IMR-90 (cell line): ENCODE measurements at regions not wholly inside any gene's neighbourhood (a gene's known extent, or its start where the extent isn't known, plus 50 kb on each side); places are given as distances from the start of the nearest gene placed in this dataset.

Experiments used
- ATAC-seq: fragments of 200-7000 bp; cut with Tn5 transposase; 2 replicates; pipeline ENCODE4 v1.9.1; 2020; ENCODE audit warnings: low read depth, mild to moderate bottlenecking, moderate library complexity
- BruUV-seq: library from RNA; stranded (reverse); fragments of 400-500 nt; replicated peaks from 2 replicates; lab custom pipeline; 2021; lab: Mats Ljungman, UMichigan
- CTCF ChIA-PET: fragments of 300-600 bp; formaldehyde crosslinking; extraction: SDS; loops from one replicate; lab custom pipeline; 2021; ENCODE audit warnings: antibody characterized with exemption; lab: Yijun Ruan, JAX
- POLR2A ChIA-PET: fragments of 300-600 bp; sonication (Branson Sonifier 250); formaldehyde crosslinking; loops from one replicate; lab custom pipeline; 2022; ENCODE audit warnings: antibody characterized with exemption; ENCODE audit not compliant: unreplicated experiment; lab: Charles Lee
- DNase-seq: peaks from one replicate; pipeline ENCODE4 v3.0.0; 2013
- H2AFZ ChIP-seq: replicated peaks from 2 replicates; pipeline ENCODE3; 2013; ENCODE audit warnings: low read length, mild to moderate bottlenecking; ENCODE audit not compliant: poor library complexity
- H2AK5ac ChIP-seq: 2 replicates; pipeline ENCODE4 v1.6.1; 2013; ENCODE audit warnings: low read depth, low read length, inconsistent platforms
- H2AK9ac ChIP-seq: replicated peaks from 2 replicates; pipeline ENCODE3; 2013; ENCODE audit warnings: mild to moderate bottlenecking, low read depth, low read length, moderate library complexity; ENCODE audit not compliant: poor library complexity
- H2BK120ac ChIP-seq: 2 replicates; pipeline ENCODE4 v1.6.1; 2013; ENCODE audit warnings: low read depth, low read length, inconsistent platforms
- H2BK15ac ChIP-seq: 3 replicates; pipeline ENCODE4 v1.6.1; 2013; ENCODE audit warnings: low read depth, low read length, inconsistent platforms
- H2BK20ac ChIP-seq: 2 replicates; pipeline ENCODE4 v1.6.1; 2013; ENCODE audit warnings: low read depth, mild to moderate bottlenecking, inconsistent platforms, low read length, moderate library complexity
- H2BK5ac ChIP-seq: 2 replicates; pipeline ENCODE4 v1.6.1; 2013; ENCODE audit warnings: mild to moderate bottlenecking, low read depth, low read length, inconsistent platforms; ENCODE audit not compliant: poor library complexity, severe bottlenecking
- H3K14ac ChIP-seq: replicated peaks from 2 replicates; pipeline ENCODE4 v1.6.1; 2013; ENCODE audit warnings: low read depth, low read length, inconsistent platforms
- H3K18ac ChIP-seq: 2 replicates; pipeline ENCODE4 v1.6.1; 2013; ENCODE audit warnings: low read depth, low read length, control low read depth
- H3K23ac ChIP-seq: 2 replicates; pipeline ENCODE4 v1.6.1; 2013; ENCODE audit warnings: low read depth, low read length, inconsistent platforms
- H3K27ac ChIP-seq: 2 replicates; pipeline ENCODE4 v1.5.1; 2013; ENCODE audit warnings: mild to moderate bottlenecking, control low read depth, low read length; ENCODE audit not compliant: insufficient read depth
- H3K27me3 ChIP-seq: 2 replicates; pipeline ENCODE4 v1.6.1; 2013; ENCODE audit warnings: low read length; ENCODE audit not compliant: control insufficient read depth, insufficient read depth
- H3K36me3 ChIP-seq: 2 replicates; pipeline ENCODE4 v1.6.1; 2013; ENCODE audit warnings: low read length, mixed read lengths; ENCODE audit not compliant: control insufficient read depth, insufficient read depth
- H3K4ac ChIP-seq: 2 replicates; pipeline ENCODE4 v1.6.1; 2013; ENCODE audit warnings: low read depth, low read length, inconsistent platforms
- H3K4me1 ChIP-seq: 2 replicates; pipeline ENCODE4 v1.6.1; 2013; ENCODE audit warnings: low read length, mixed read lengths; ENCODE audit not compliant: control insufficient read depth, insufficient read depth
- H3K4me2 ChIP-seq: 2 replicates; pipeline ENCODE4 v1.6.1; 2013; ENCODE audit warnings: low read depth, mild to moderate bottlenecking, control low read depth, low read length, moderate library complexity
- H3K4me3 ChIP-seq: 2 replicates; pipeline ENCODE4 v1.5.1; 2013; ENCODE audit warnings: low read depth, mild to moderate bottlenecking, control low read depth, low read length, moderate library complexity; ENCODE audit not compliant: insufficient read depth
- H3K56ac ChIP-seq: 2 replicates; pipeline ENCODE4 v1.6.1; 2013; ENCODE audit warnings: low read length, inconsistent platforms; ENCODE audit not compliant: insufficient read depth; ENCODE audit errors: extremely low read depth
- H3K79me1 ChIP-seq, 2 experiments: 2 replicates each; pipeline ENCODE4 v1.6.1; 2013; ENCODE audit warnings: low read length in 2 of 2, inconsistent platforms in 1 of 2, low read depth in 1 of 2
- H3K9ac ChIP-seq: 2 replicates; pipeline ENCODE4 v1.6.1; 2013; ENCODE audit warnings: low read depth, low read length, control low read depth
- H3K9me1 ChIP-seq: 2 replicates; pipeline ENCODE4 v1.6.1; 2013; ENCODE audit warnings: low read length, inconsistent platforms; ENCODE audit not compliant: insufficient read depth
- H3K9me3 ChIP-seq: 2 replicates; pipeline ENCODE4 v1.6.1; 2013; ENCODE audit warnings: low read length; ENCODE audit not compliant: control insufficient read depth, insufficient read depth
- H4K20me1 ChIP-seq: 2 replicates; pipeline ENCODE4 v1.6.1; 2013; ENCODE audit warnings: low read length, inconsistent platforms; ENCODE audit not compliant: insufficient read depth
- H4K5ac ChIP-seq: 2 replicates; pipeline ENCODE4 v1.6.1; 2013; ENCODE audit warnings: mild to moderate bottlenecking, low read depth, low read length, control low read depth
- H4K8ac ChIP-seq, 2 experiments: 2 replicates each; pipeline ENCODE4 v1.6.1; 2013; ENCODE audit warnings: low read depth in 2 of 2, low read length in 2 of 2, control low read depth in 1 of 2, inconsistent platforms in 1 of 2
- H4K91ac ChIP-seq: 2 replicates; pipeline ENCODE4 v1.6.1; 2013; ENCODE audit warnings: low read depth, low read length, inconsistent platforms; ENCODE audit not compliant: insufficient read depth
- BHLHE40 ChIP-seq: fragments of 150-350 bp; IDR thresholded peaks from 2 replicates; pipeline ENCODE4 v1.6.1; 2016; ENCODE audit warnings: mild to moderate bottlenecking, low read depth, low read length
- CEBPB ChIP-seq: IDR thresholded peaks from 2 replicates; pipeline ENCODE4 v1.6.1; 2012; ENCODE audit warnings: low read depth, low read length, improper control_type of control experiment
- FOS ChIP-seq: fragments of 150-350 bp; IDR thresholded peaks from 2 replicates; pipeline ENCODE4 v1.6.1; 2016; ENCODE audit warnings: low read depth, low read length
- MAFK ChIP-seq: IDR thresholded peaks from 2 replicates; pipeline ENCODE4 v1.6.1; 2012; ENCODE audit warnings: low read depth, low read length, improper control_type of control experiment
- MAZ ChIP-seq: IDR thresholded peaks from 2 replicates; pipeline ENCODE4 v1.6.1; 2012; ENCODE audit warnings: low read depth, mild to moderate bottlenecking, low read length, improper control_type of control experiment, moderate library complexity, borderline replicate concordance
- RAD21 ChIP-seq: IDR thresholded peaks from 2 replicates; pipeline ENCODE4 v1.6.1; 2012; ENCODE audit warnings: low read length, improper control_type of control experiment
- SMC3 ChIP-seq: fragments of 150-350 bp; IDR thresholded peaks from 2 replicates; pipeline ENCODE4 v1.6.1; 2016; ENCODE audit warnings: low read depth, mild to moderate bottlenecking, antibody characterized with exemption, low read length, moderate library complexity
- USF2 ChIP-seq: fragments of 150-350 bp; IDR thresholded peaks from 2 replicates; pipeline ENCODE4 v1.6.1; 2017; ENCODE audit warnings: mild to moderate bottlenecking, antibody characterized with exemption, low read length, low read depth
- WGBS, 2 experiments: methylation state at CpG; one replicate each; pipeline versions ENCODE4 v1.1.5 to v1.1.7; 2013; ENCODE audit warnings: missing lambda C conversion rate in 2 of 2; ENCODE audit not compliant: insufficient read length in 1 of 2; ENCODE audit errors: extremely low coverage in 2 of 2; 5-methylcytosine and 5-hydroxymethylcytosine counted together
- dilution Hi-C: fragments of 300-500 bp; cut with HindIII; formaldehyde crosslinking; loops from one replicate; pipeline ENCODE4 v1.14.3; 2018; ENCODE audit warnings: low sequenced_read_pairs; ENCODE audit not compliant: unreplicated experiment
- in situ Hi-C: fragments of 300-500 bp; cut with MboI; formaldehyde crosslinking; loops from 3 replicates; pipeline ENCODE4 v1.14.3; 2019; ENCODE audit warnings: low sequenced_read_pairs, inconsistent platforms, mixed read lengths
- intact Hi-C: fragments of 100-400 bp; cut with micrococcal nuclease; formaldehyde crosslinking; loops from 2 replicates; pipeline ENCODE4 v1.10.0; 2022

DNA sequence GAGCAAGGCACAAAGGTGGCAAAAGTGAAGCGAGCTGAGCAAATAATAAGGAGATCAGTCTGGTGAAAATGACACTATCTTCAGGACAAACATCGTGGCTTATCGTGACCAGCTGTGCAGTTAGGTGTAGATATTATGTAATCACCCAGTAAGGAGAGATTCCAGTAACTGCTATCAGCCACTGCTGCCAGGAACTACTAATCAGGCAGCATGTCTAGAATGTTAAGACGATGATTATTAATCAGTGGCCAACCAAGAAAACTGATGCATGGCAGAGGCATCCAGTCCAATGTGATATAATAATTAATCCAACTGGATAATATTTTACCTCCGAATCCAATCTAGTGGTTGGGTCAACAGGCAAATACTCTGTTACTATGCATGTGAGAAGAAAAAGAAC lies 252.7 kb upstream of the ZPLD1 start:
- H3K4me2 ChIP-seq = peak overlapping the region; percentile 4; the same call in 1 of the 2 replicates
- WGBS, 2 experiments = 100% methylated on average over 1 of the region's 5 CpGs; no CpG with 5 or more reads in 1 of the 2 experiments
- TF ChIP-seq FOS = no peak
- 0 out of 2 replicates have a peak, but pooled peaks have one; percentile 15 for TF ChIP-seq BHLHE40
- TF ChIP-seq CEBPB = peak; percentile 63
- no peak for TF ChIP-seq RAD21
- TF ChIP-seq MAFK = no peak
- TF ChIP-seq SMC3 = no peak
- TF ChIP-seq MAZ = no peak
- TF ChIP-seq USF2 = no peak

More for the DNA sequence above, 252.7 kb upstream of the ZPLD1 start:
- Histone ChIP-seq H2AK9ac (no peak overlapping the region), H4K5ac (peak overlapping the region; percentile 96; the same call in 1 of the 2 replicates), H3K9me3 (no peaks in the 10 kb centered on the region), H3K18ac (peak overlapping the region; percentile 44), H3K9me1 (peaks cover 4% of the 10 kb centered on the region), H3K27me3 (no peaks in the 10 kb centered on the region), H3K4me3 (no peak overlapping the region), H4K20me1 (no peaks in the 10 kb centered on the region), H2BK20ac (peak overlapping the region; percentile 61), H3K23ac (peak overlapping the region; percentile 76), H3K27ac (peak overlapping the region; percentile 78; the same call in 1 of the 2 replicates), H2BK120ac (peak overlapping the region; percentile 93), H3K56ac (peak overlapping the region; percentile 30; the same call in 1 of the 2 replicates), H3K14ac (peak overlapping the region; percentile 88), H2BK15ac (peak overlapping the region; percentile 56; the same call in 2 of the 3 replicates), H3K36me3 (no peaks in the 10 kb centered on the region), H2AK5ac (peak overlapping the region; percentile 80), H3K4me1 (peaks cover 17% of the 10 kb centered on the region), H4K91ac (peak overlapping the region; percentile 47), H3K79me1 (peaks cover 0 to 8% of the 10 kb centered on the region in 2 experiments; a peak in 2 of 4 replicates), H4K8ac (peak overlapping the region; percentile 51 to 66; a peak in 2 of 4 replicates), H3K9ac (no peak overlapping the region), H2AFZ (no peak overlapping the region), H2BK5ac (peak overlapping the region; percentile 93), H3K4ac (peak overlapping the region; percentile 76)
- in situ Hi-C loops (no loop called here), dilution Hi-C loops (no loop called here), intact Hi-C loops (loop anchor here (2.0 kb wide), 1 partner anchor 15 kb away; no protein-coding TSS in a partner anchor)
- ATAC-seq (no peak; the same call in 1 of the 2 replicates), DNase-seq (peak; percentile 57)
- ChIA-PET POLR2A (no interaction called here), CTCF (interaction anchor here (2.1 kb wide), 1 partner anchor 43 kb away, joined by 8 read pairs; no protein-coding TSS in a partner anchor)
- no TSS peak for BruUV-seq
